K562 (cell line): ENCODE measurements at regions not wholly inside any gene's neighbourhood (a gene's known extent, or its start where the extent isn't known, plus 50 kb on each side); places are given as distances from the start of the nearest gene placed in this dataset.

ENCODE experiments used
- BMI1 ChIP-seq: fragments of 150-350 bp; IDR thresholded peaks from 2 replicates; pipeline ENCODE4 v1.6.1; 2014; ENCODE audit warnings: low read length
- EGR1 ChIP-seq: fragments of 450-650 bp; conservative IDR thresholded peaks from 2 replicates; pipeline ENCODE4 v1.6.1; 2017; ENCODE audit warnings: mild to moderate bottlenecking
- EP300 ChIP-seq: IDR thresholded peaks from 2 replicates; pipeline ENCODE4 v1.6.1; 2012; ENCODE audit warnings: low read length, improper control_type of control experiment
- EWSR1 ChIP-seq: fragments of 450-650 bp; IDR thresholded peaks from 2 replicates; pipeline ENCODE4 v1.6.1; 2018; ENCODE audit warnings: borderline replicate concordance, mild to moderate bottlenecking, low read depth, moderate library complexity; ENCODE audit not compliant: partially characterized antibody
- HMG20A ChIP-seq: fragments of 450-650 bp; formaldehyde crosslinking; conservative IDR thresholded peaks from 2 replicates; pipeline ENCODE4 v1.4.0; 2020; ENCODE audit warnings: mild to moderate bottlenecking, mixed read lengths
- HNRNPUL1 ChIP-seq: fragments of 200-400 bp; formaldehyde crosslinking; IDR thresholded peaks from 2 replicates; pipeline ENCODE4 v1.6.1; 2017; ENCODE audit warnings: low read length
- MCM2 ChIP-seq: fragments of 450-650 bp; IDR thresholded peaks from 2 replicates; pipeline ENCODE4 v1.6.1; 2017; ENCODE audit warnings: low read depth, mild to moderate bottlenecking
- POLR3A ChIP-seq: IDR thresholded peaks from 2 replicates; pipeline ENCODE4 v1.6.1; 2011; ENCODE audit warnings: borderline replicate concordance, mild to moderate bottlenecking, moderate library complexity; ENCODE audit not compliant: insufficient read length, insufficient read depth; ENCODE audit errors: extremely low read depth
- POLR3G ChIP-seq: IDR thresholded peaks from 2 replicates; pipeline ENCODE4 v1.6.1; 2011; ENCODE audit not compliant: insufficient read length, insufficient replicate concordance; ENCODE audit errors: extremely low read depth
- RNF2 ChIP-seq: sonication (generic); IDR thresholded peaks from 2 replicates; pipeline ENCODE4 v1.6.1; 2016
- SIRT6 ChIP-seq: IDR thresholded peaks from one replicate; pipeline ENCODE4 v1.6.1; 2012; ENCODE audit warnings: low read depth, mild to moderate bottlenecking, control low read depth, inconsistent platforms, low read length, moderate library complexity
- SMARCE1 ChIP-seq: fragments of 450-650 bp; IDR thresholded peaks from 2 replicates; pipeline ENCODE4 v1.7.1; 2016; ENCODE audit warnings: mild to moderate bottlenecking
- SOX6 ChIP-seq: fragments of 450-650 bp; IDR thresholded peaks from 2 replicates; pipeline ENCODE4 v1.6.1; 2014; ENCODE audit warnings: mild to moderate bottlenecking
- SRSF3 ChIP-seq: fragments of 200-400 bp; formaldehyde crosslinking; IDR thresholded peaks from 2 replicates; pipeline ENCODE4 v1.6.1; 2016; ENCODE audit warnings: mild to moderate bottlenecking, low read length, moderate library complexity; ENCODE audit not compliant: insufficient read depth
- U2AF2 ChIP-seq: fragments of 200-400 bp; formaldehyde crosslinking; optimal IDR thresholded peaks from 2 replicates; pipeline ENCODE3; 2017; ENCODE audit warnings: low read depth, mild to moderate bottlenecking, low read length
- ZNF184 ChIP-seq: sonication (generic); formaldehyde crosslinking; IDR thresholded peaks from 2 replicates; pipeline ENCODE4 v1.5.0; 2020; ENCODE audit warnings: missing genetic modification reagents
- ZNF274 ChIP-seq: IDR thresholded peaks from 2 replicates; pipeline ENCODE4 v1.6.1; 2011; ENCODE audit warnings: low read depth, mild to moderate bottlenecking, low read length, moderate library complexity, borderline replicate concordance
- ZNF561 ChIP-seq: fragments of 450-650 bp; formaldehyde crosslinking; conservative IDR thresholded peaks from 2 replicates; pipeline ENCODE4 v1.4.0; 2020; ENCODE audit warnings: mild to moderate bottlenecking, moderate library complexity
- TF ChIP-seq, protein P1 (sequence below): fragments of 450-650 bp; IDR thresholded peaks from 2 replicates; pipeline ENCODE4 v1.6.1; 2016; ENCODE audit warnings: low read depth
- TF ChIP-seq, protein P2 (sequence below): fragments of 250-450 bp; sonication (Bioruptor Pico); IDR thresholded peaks from 2 replicates; pipeline ENCODE4 v1.4.0; 2020
- TF ChIP-seq, protein P3 (sequence below), 2 experiments: IDR thresholded peaks; 2 replicates each; pipeline ENCODE4 v1.6.1; 2011; ENCODE audit warnings: borderline replicate concordance in 1 of 2, control low read depth in 1 of 2, low read depth in 1 of 2, low read length in 1 of 2, mild to moderate bottlenecking in 1 of 2, mixed read lengths in 1 of 2, moderate library complexity in 1 of 2; ENCODE audit not compliant: insufficient read depth in 1 of 2, insufficient read length in 1 of 2, poor library complexity in 1 of 2, severe bottlenecking in 1 of 2; ENCODE audit errors: extremely low read depth in 1 of 2

DNA sequence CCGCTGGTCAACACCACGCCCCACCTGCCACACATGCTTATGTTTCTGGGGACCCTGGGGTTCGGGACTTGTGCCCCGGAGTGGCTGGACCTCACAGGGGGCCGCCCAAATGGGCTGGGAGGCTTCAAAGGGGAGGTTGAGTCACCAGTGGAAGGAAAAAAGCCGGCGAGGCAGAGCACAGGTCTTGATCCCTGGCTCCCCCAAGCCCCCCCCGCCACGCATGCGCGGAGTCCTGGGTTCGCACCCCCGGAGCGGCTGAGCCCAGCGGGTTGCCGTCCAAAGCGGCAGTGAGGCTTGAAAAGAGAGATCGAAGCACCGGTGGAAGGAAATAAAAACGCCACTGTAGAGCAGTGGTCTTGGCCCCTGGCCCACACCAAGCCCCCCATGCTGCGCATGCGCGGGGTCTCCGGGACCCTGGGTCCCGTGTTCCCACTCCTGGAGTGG is 313.5 kb downstream of the ALG10 start (continued):
- 0 out of 2 replicates have a peak, but pooled peaks have one; percentile 26 for TF ChIP-seq RNF2
- no peak for TF ChIP-seq BMI1
- TF ChIP-seq SMARCE1: no peak
- TF ChIP-seq HMG20A (CRISPR knock-in tag): no peak
- no peak for TF ChIP-seq POLR3A
- TF ChIP-seq SIRT6: no peak
- no peak for TF ChIP-seq POLR3G
- no peak for TF ChIP-seq MCM2
- no peak for TF ChIP-seq HNRNPUL1
- no peak for TF ChIP-seq SRSF3
- no peak for TF ChIP-seq EP300
- peak; percentile 14; the same call in 1 of the 2 replicates for TF ChIP-seq EGR1
- TF ChIP-seq ZNF561: no peak
- TF ChIP-seq, protein P1, sequence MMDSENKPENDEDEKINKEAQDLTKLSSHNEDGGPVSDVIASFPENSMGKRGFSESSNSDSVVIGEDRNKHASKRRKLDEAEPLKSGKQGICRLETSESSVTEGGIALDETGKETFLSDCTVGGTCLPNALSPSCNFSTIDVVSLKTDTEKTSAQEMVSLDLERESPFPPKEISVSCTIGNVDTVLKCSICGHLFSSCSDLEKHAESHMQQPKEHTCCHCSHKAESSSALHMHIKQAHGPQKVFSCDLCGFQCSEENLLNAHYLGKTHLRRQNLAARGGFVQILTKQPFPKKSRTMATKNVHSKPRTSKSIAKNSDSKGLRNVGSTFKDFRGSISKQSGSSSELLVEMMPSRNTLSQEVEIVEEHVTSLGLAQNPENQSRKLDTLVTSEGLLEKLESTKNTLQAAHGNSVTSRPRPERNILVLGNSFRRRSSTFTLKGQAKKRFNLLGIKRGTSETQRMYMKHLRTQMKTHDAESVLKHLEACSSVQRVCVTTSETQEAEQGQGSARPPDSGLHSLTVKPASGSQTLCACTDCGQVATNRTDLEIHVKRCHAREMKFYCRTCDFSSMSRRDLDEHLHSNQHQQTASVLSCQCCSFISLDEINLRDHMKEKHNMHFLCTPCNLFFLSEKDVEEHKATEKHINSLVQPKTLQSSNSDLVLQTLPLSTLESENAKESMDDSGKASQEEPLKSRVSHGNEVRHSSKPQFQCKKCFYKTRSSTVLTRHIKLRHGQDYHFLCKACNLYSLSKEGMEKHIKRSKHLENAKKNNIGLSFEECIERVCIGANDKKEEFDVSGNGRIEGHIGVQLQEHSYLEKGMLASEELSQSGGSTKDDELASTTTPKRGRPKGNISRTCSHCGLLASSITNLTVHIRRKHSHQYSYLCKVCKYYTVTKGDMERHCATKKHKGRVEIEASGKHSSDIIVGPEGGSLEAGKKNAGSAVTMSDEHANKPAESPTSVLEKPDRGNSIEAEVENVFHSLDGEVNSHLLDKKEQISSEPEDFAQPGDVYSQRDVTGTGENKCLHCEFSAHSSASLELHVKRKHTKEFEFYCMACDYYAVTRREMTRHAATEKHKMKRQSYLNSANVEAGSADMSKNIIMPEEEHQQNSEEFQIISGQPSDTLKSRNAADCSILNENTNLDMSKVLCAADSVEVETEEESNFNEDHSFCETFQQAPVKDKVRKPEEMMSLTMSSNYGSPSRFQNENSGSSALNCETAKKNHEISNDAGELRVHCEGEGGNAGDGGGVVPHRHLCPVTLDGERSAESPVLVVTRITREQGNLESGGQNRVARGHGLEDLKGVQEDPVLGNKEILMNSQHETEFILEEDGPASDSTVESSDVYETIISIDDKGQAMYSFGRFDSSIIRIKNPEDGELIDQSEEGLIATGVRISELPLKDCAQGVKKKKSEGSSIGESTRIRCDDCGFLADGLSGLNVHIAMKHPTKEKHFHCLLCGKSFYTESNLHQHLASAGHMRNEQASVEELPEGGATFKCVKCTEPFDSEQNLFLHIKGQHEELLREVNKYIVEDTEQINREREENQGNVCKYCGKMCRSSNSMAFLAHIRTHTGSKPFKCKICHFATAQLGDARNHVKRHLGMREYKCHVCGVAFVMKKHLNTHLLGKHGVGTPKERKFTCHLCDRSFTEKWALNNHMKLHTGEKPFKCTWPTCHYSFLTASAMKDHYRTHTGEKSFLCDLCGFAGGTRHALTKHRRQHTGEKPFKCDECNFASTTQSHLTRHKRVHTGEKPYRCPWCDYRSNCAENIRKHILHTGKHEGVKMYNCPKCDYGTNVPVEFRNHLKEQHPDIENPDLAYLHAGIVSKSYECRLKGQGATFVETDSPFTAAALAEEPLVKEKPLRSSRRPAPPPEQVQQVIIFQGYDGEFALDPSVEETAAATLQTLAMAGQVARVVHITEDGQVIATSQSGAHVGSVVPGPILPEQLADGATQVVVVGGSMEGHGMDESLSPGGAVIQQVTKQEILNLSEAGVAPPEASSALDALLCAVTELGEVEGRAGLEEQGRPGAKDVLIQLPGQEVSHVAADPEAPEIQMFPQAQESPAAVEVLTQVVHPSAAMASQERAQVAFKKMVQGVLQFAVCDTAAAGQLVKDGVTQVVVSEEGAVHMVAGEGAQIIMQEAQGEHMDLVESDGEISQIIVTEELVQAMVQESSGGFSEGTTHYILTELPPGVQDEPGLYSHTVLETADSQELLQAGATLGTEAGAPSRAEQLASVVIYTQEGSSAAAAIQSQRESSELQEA: peak; percentile 92
- no peak for TF ChIP-seq SOX6
- TF ChIP-seq, protein P2, sequence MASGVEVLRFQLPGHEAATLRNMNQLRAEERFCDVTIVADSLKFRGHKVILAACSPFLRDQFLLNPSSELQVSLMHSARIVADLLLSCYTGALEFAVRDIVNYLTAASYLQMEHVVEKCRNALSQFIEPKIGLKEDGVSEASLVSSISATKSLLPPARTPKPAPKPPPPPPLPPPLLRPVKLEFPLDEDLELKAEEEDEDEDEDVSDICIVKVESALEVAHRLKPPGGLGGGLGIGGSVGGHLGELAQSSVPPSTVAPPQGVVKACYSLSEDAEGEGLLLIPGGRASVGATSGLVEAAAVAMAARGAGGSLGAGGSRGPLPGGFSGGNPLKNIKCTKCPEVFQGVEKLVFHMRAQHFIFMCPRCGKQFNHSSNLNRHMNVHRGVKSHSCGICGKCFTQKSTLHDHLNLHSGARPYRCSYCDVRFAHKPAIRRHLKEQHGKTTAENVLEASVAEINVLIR (CRISPR knock-in tag): no peak
- TF ChIP-seq EWSR1: no peak
- no peak for TF ChIP-seq ZNF184
- TF ChIP-seq U2AF2: no peak
- TF ChIP-seq ZNF274: no peak
- TF ChIP-seq, protein P3, sequence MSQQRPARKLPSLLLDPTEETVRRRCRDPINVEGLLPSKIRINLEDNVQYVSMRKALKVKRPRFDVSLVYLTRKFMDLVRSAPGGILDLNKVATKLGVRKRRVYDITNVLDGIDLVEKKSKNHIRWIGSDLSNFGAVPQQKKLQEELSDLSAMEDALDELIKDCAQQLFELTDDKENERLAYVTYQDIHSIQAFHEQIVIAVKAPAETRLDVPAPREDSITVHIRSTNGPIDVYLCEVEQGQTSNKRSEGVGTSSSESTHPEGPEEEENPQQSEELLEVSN (IDR thresholded peaks at IDR 0.05; ENCODE audit: borderline replicate concordance in 1 of 2, extremely low read depth in 1 of 2, insufficient read depth in 1 of 2, insufficient read length in 1 of 2, low read depth in 1 of 2, low read length in 1 of 2, poor library complexity in 1 of 2, severe bottlenecking in 1 of 2): peak; percentile 73 to 87
